ENCODE measurements at regions not wholly inside any gene's neighbourhood (a gene's known extent, or its start where the extent isn't known, plus 50 kb on each side); places are given as distances from the start of the nearest gene placed in this dataset.

DNA sequence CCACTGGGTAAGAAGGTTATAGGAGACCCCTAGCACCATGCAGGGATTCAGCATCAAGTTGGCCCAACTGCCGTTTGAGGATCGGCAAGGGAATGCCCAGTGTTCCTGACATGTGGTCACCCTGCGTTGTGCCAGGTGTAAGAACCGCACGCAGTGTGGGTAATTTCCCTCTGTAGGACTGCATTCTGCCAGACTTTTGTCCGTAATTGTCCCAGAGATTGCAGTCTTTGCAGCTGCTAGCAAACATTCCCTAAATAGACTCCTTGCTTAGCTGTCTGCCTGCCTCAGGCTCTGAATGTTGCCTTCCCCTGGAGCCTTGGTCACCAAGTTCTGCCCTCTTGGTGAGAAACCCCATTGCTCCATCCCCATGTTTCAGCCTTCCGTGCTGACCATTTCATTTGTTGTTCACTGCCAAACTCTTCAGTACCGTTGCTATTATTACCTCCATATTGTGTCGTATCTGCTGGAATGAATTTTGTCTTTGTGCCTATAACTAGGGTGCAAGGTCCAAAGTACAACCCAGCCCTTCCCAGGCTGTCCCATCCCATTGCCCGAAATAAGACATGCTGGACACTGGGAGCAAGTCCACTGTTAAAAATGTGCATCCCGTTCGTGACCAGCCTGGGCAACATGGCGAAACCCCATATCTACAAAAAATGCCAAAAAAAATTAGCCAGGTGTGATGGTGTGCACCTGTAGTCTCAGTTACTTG lies 53.8 kb upstream of the USP9X start:
- TF ChIP-seq ZNF624 (tag by site-specific recombination; IDR thresholded peaks at IDR 0.05) (no peak), ZNF529 (tag by site-specific recombination; IDR thresholded peaks at IDR 0.05; ENCODE audit: insufficient replicate concordance) (no peak), TCF7L2 (IDR thresholded peaks at IDR 0.05; ENCODE audit: borderline replicate concordance, low read depth, low read length) (no peak), ZNF138 (tag by site-specific recombination; IDR thresholded peaks at IDR 0.05; ENCODE audit: borderline replicate concordance) (no peak), FEZF1 (tag by site-specific recombination; IDR thresholded peaks at IDR 0.05) (no peak), ZNF558 (tag by site-specific recombination; IDR thresholded peaks at IDR 0.05) (no peak)
- TF ChIP-seq, protein P1, sequence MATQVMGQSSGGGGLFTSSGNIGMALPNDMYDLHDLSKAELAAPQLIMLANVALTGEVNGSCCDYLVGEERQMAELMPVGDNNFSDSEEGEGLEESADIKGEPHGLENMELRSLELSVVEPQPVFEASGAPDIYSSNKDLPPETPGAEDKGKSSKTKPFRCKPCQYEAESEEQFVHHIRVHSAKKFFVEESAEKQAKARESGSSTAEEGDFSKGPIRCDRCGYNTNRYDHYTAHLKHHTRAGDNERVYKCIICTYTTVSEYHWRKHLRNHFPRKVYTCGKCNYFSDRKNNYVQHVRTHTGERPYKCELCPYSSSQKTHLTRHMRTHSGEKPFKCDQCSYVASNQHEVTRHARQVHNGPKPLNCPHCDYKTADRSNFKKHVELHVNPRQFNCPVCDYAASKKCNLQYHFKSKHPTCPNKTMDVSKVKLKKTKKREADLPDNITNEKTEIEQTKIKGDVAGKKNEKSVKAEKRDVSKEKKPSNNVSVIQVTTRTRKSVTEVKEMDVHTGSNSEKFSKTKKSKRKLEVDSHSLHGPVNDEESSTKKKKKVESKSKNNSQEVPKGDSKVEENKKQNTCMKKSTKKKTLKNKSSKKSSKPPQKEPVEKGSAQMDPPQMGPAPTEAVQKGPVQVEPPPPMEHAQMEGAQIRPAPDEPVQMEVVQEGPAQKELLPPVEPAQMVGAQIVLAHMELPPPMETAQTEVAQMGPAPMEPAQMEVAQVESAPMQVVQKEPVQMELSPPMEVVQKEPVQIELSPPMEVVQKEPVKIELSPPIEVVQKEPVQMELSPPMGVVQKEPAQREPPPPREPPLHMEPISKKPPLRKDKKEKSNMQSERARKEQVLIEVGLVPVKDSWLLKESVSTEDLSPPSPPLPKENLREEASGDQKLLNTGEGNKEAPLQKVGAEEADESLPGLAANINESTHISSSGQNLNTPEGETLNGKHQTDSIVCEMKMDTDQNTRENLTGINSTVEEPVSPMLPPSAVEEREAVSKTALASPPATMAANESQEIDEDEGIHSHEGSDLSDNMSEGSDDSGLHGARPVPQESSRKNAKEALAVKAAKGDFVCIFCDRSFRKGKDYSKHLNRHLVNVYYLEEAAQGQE (tag by site-specific recombination; IDR thresholded peaks at IDR 0.05): no peak
- TF ChIP-seq, protein P2, sequence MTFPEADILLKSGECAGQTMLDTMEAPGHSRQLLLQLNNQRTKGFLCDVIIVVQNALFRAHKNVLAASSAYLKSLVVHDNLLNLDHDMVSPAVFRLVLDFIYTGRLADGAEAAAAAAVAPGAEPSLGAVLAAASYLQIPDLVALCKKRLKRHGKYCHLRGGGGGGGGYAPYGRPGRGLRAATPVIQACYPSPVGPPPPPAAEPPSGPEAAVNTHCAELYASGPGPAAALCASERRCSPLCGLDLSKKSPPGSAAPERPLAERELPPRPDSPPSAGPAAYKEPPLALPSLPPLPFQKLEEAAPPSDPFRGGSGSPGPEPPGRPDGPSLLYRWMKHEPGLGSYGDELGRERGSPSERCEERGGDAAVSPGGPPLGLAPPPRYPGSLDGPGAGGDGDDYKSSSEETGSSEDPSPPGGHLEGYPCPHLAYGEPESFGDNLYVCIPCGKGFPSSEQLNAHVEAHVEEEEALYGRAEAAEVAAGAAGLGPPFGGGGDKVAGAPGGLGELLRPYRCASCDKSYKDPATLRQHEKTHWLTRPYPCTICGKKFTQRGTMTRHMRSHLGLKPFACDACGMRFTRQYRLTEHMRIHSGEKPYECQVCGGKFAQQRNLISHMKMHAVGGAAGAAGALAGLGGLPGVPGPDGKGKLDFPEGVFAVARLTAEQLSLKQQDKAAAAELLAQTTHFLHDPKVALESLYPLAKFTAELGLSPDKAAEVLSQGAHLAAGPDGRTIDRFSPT (tag by site-specific recombination; IDR thresholded peaks at IDR 0.05): no peak
- TF ChIP-seq, protein P3, sequence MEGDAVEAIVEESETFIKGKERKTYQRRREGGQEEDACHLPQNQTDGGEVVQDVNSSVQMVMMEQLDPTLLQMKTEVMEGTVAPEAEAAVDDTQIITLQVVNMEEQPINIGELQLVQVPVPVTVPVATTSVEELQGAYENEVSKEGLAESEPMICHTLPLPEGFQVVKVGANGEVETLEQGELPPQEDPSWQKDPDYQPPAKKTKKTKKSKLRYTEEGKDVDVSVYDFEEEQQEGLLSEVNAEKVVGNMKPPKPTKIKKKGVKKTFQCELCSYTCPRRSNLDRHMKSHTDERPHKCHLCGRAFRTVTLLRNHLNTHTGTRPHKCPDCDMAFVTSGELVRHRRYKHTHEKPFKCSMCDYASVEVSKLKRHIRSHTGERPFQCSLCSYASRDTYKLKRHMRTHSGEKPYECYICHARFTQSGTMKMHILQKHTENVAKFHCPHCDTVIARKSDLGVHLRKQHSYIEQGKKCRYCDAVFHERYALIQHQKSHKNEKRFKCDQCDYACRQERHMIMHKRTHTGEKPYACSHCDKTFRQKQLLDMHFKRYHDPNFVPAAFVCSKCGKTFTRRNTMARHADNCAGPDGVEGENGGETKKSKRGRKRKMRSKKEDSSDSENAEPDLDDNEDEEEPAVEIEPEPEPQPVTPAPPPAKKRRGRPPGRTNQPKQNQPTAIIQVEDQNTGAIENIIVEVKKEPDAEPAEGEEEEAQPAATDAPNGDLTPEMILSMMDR (tag by site-specific recombination; IDR thresholded peaks at IDR 0.05): no peak
- TF ChIP-seq, protein P4, sequence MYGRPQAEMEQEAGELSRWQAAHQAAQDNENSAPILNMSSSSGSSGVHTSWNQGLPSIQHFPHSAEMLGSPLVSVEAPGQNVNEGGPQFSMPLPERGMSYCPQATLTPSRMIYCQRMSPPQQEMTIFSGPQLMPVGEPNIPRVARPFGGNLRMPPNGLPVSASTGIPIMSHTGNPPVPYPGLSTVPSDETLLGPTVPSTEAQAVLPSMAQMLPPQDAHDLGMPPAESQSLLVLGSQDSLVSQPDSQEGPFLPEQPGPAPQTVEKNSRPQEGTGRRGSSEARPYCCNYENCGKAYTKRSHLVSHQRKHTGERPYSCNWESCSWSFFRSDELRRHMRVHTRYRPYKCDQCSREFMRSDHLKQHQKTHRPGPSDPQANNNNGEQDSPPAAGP (tag by site-specific recombination; IDR thresholded peaks at IDR 0.05): no peak

Data from HEK293 (cell line).